ENCODE measurements at regions not wholly inside any gene's neighbourhood (a gene's known extent, or its start where the extent isn't known, plus 50 kb on each side); places are given as distances from the start of the nearest gene placed in this dataset.
A peak's percentile ranks its signal among the peaks of the same experiment; 100 is the strongest.

DNA sequence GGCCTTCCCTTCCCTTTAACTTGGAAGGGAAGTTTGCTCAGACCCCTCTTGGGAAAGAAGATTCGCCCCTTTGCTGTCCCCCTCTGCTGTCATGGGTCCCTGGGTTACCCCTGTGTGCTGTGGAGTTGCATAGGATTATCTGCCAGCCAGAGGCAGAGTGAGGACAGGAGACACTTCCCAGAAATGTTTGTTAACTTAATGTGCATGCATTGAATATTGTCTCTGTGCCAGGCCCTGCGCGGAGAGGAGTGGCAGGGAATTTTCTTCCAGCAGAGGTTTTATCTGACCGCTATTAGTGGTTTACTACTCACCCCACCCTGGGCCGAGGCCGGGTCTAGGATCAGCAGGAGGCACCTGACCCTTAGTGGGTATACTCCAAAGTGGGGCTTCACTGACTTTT lies 894.8 kb downstream of the TBC1D22A start:
- in situ Hi-C loops (cut with HindIII; ENCODE audit: low pct_unique_long_range_greater_than_20kb, low sequenced_read_pairs) = no loop called here
- DNase-seq (ENCODE audit: low read depth, low spot score) = no peak

GRCh38 chr22:47656806-47657205 lies 894.4 kb downstream of the TBC1D22A start:
- DNase-seq (ENCODE audit: low read depth, low spot score) = no peak
- in situ Hi-C loops (cut with HindIII; ENCODE audit: low pct_unique_long_range_greater_than_20kb, low sequenced_read_pairs) = no loop called here

DNA sequence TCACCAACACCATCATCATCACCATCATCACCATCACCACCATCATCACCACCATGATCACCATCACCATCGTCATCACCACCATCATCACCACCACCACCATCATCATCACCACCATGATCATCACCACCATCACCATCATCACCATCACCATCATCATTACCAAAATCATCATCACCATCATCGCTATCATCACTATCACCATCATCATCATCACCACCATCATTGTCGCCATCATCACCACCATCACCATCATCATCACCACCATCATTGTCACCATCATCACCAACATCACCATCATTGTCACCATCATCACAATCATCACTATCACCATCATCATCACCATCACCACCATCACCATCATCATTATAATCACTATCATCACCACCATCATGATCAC lies 893.5 kb downstream of the TBC1D22A start:
- in situ Hi-C loops (cut with HindIII; ENCODE audit: low pct_unique_long_range_greater_than_20kb, low sequenced_read_pairs) = no loop called here
- DNase-seq (ENCODE audit: low read depth, low spot score) = no peak

DNA sequence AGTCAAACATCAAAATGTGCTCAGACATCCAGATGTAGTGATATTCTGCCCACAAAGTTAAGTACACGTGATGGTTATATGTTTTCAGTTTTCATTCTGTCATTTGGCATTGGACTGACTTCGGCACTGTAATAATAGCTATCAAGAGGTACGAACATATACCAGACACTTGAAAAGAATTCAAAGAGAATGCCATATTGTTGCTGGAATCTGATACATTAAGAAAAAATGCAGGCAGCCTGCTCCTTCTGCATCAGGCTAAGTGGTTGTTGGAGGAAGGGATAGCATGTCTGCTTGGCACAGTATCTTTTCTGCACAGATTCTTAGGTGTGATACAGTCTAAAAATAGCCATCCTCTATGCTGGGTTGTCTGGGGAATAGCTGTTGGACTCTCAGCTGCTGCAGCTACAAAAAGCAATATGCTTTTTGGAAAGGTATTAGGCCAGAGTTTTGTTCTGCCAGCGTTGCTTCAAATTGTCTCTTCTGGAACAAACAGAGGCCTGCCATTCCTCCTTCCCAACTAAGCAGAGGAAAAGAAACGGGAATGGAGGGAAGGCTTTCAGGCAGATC lies 892.6 kb downstream of the TBC1D22A start:
- DNase-seq (ENCODE audit: low read depth, low spot score) = no peak
- in situ Hi-C loops (cut with HindIII; ENCODE audit: low pct_unique_long_range_greater_than_20kb, low sequenced_read_pairs) = no loop called here

- in situ Hi-C loops (cut with HindIII; ENCODE audit: low pct_unique_long_range_greater_than_20kb, low sequenced_read_pairs) = no loop called here
- DNase-seq (ENCODE audit: low read depth, low spot score) = no peak
These were observed 891.5 kb downstream of the TBC1D22A start for GRCh38 chr22:47653921-47654320.

GRCh38 chr22:47651216-47651987 lies 889.0 kb downstream of the TBC1D22A start:
- in situ Hi-C loops (cut with HindIII; ENCODE audit: low pct_unique_long_range_greater_than_20kb, low sequenced_read_pairs) = no loop called here

GRCh38 chr22:47647720-47648119 lies 885.3 kb downstream of the TBC1D22A start:
- no peak for DNase-seq (ENCODE audit: low read depth, low spot score)
- in situ Hi-C loops (cut with HindIII; ENCODE audit: low pct_unique_long_range_greater_than_20kb, low sequenced_read_pairs) = no loop called here

More at GRCh38 chr22:47651216-47651987, 889.0 kb downstream of the TBC1D22A start:
- DNase-seq (ENCODE audit: low read depth, low spot score) = no peak

DNA sequence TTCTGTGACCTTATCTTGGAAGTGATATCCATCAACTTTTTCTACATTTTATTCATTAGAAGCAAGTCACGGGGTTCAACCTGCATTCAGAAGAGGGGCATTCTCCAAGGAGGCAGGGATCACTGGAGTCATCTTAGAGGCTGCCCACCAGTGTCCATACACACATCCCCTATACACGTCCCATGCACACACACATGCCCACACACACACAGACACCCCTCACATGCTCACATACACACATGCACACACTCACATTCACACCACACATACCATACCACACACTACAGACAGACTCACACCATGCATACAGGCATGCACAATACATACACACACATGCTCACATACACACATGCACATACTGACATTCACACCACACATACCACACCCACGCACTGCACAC lies 884.7 kb downstream of the TBC1D22A start:
- DNase-seq (ENCODE audit: low read depth, low spot score) = no peak
- in situ Hi-C loops (cut with HindIII; ENCODE audit: low pct_unique_long_range_greater_than_20kb, low sequenced_read_pairs) = no loop called here

DNA sequence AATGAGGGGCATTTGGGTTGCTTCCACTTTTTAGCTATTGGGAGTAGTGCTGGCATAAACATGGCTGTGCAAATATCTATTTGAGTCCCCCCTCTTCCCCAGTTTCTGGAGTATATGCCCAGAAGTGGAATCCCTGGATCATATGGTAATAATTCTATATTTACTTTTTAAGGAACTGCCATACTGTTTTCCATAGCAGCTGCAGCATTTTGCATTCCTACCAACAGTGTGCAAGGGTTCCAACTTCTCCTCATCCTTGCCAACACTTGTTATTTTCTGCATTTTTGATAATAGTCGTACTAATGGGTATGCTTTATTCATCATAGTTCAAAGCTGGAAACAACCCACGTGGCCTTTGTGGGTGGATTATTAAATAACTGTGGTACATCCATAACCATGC lies 883.5 kb downstream of the TBC1D22A start:
- no peak for DNase-seq (ENCODE audit: low read depth, low spot score)
- in situ Hi-C loops (cut with HindIII; ENCODE audit: low pct_unique_long_range_greater_than_20kb, low sequenced_read_pairs) = no loop called here

DNA sequence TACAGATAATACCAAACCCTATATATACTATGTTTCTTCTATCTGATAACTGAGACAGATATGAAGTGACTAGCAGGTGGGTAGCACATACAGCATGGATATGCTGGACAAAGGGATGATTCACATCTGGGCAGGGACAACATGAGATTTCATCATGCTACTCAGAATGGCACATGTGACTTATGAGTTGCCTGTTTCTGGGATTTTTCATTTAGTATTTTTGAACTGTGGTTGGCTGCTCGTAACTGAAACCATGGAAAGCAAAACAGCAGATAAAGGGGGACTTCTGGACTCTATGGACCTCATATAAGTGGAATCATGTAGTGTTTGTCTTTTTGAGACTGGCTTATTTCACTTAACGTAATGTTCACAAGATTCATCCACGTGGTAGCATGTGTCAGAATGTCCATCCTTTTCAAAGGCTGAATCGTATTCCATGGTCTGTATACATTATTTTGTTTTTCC lies 883.0 kb downstream of the TBC1D22A start:
- in situ Hi-C loops (cut with HindIII; ENCODE audit: low pct_unique_long_range_greater_than_20kb, low sequenced_read_pairs) = no loop called here
- peak; percentile 40 for DNase-seq (ENCODE audit: low read depth, low spot score)

DNA sequence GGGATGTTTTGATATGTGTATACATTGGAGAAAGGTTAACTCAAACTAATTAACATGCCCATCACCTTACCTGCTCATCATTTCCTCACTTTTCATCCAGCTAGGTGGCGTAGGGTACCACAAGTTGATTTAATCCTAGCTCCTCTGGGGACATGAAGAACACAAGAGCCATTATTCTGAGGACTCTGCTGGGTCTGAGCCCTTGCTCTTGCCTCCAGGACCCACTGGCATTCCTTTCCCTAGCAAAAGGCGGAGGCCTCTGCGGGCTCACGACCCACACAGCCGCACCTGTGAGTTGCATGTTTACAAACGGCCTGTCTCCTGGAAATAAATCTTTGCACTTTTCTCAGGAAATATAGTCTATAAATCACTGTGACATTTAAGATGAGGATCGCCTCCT lies 871.9 kb downstream of the TBC1D22A start:
- peak; percentile 17 for DNase-seq (ENCODE audit: low read depth, low spot score)
- in situ Hi-C loops (cut with HindIII; ENCODE audit: low pct_unique_long_range_greater_than_20kb, low sequenced_read_pairs) = no loop called here

GRCh38 chr22:47633111-47633510 lies 870.7 kb downstream of the TBC1D22A start:
- no peak for DNase-seq (ENCODE audit: low read depth, low spot score)
- in situ Hi-C loops (cut with HindIII; ENCODE audit: low pct_unique_long_range_greater_than_20kb, low sequenced_read_pairs) = no loop called here

DNA sequence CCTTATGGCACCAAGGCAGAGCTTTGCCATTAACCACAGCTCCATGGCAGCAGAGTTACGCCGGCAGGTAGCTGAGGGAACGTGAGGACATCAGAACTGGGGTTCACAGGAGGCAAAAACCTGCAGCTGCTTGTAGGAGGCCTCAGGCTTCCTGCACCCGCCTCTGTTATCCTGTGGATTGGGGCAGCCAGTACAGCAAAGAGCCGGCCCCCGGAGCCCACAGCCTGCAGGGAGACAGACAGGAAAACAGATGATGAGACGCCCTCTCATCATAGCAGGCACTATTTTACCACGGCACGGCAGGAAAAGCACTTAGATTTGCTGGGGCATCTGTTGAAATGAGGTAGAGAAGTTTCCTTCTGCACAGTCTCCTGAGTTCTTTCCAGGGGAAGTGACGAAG lies 870.3 kb downstream of the TBC1D22A start:
- in situ Hi-C loops (cut with HindIII; ENCODE audit: low pct_unique_long_range_greater_than_20kb, low sequenced_read_pairs) = no loop called here
- no peak for DNase-seq (ENCODE audit: low read depth, low spot score)

GRCh38 chr22:47631571-47632102 lies 869.2 kb downstream of the TBC1D22A start:
- DNase-seq (ENCODE audit: low read depth, low spot score) = peak; percentile 97
- in situ Hi-C loops (cut with HindIII; ENCODE audit: low pct_unique_long_range_greater_than_20kb, low sequenced_read_pairs) = no loop called here

DNA sequence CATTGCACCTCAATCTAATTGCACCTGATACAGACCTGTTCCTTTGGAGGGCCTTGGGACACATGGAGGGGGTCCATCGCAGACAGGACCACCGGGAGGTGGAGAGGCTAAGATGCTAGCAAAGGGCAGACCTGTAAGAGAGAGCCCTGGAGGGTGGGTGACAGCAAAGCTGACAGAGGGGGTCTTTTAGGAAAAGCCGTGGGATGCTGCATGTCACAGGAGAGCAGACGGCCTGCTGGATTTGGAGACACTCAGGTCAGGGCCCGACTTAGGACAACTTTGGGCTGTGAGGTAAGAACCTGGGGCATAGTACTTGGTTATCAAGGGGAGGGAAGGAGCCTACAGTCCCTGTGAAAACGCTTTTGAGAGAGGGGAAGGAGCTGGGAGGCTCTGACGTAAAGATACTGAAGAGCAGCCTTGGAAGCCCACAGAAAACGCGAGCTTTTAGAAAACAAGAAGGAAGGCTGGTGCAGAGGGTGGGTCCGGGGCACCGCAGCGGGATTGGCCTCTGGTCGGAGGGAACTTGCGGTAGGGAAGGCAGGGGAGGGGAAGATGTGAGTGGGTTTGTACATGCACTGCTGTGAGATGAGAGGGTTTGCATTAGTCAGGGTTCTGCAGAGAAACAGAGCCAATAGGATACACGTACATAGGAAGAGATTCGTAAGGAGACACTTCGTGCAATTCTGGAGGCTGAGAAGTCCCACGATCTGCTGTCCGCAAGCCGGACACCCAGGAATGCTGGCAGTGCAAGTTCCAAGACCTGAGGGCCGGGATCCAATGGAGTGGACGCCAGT lies 868.5 kb downstream of the TBC1D22A start:
- in situ Hi-C loops (cut with HindIII; ENCODE audit: low pct_unique_long_range_greater_than_20kb, low sequenced_read_pairs) = no loop called here
- DNase-seq (ENCODE audit: low read depth, low spot score) = no peak

GRCh38 chr22:47629791-47630655 lies 867.6 kb downstream of the TBC1D22A start:
- DNase-seq (ENCODE audit: low read depth, low spot score) = no peak
- in situ Hi-C loops (cut with HindIII; ENCODE audit: low pct_unique_long_range_greater_than_20kb, low sequenced_read_pairs) = no loop called here

DNA sequence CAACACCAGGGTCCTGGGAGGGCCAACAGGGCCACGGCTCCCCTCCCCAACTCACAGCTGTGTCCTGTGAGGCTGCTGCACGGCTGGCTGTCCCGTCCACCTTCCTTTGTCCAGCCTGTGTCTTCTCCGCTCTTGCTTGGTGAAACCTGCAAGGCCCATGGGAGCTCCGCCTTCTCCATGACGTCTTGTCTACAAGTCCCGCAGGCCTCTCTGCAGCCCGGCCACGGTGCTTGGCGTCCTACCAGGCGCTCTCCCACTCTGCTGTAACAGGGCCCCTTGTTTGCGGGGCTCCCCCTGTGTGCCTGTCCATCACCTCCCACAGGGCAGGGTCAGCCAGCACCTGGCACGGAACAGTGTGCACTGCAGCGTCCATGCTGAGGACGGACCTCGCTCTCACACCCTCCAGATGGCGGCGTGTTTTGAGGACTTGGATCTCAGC lies 866.8 kb downstream of the TBC1D22A start:
- no peak for DNase-seq (ENCODE audit: low read depth, low spot score)
- in situ Hi-C loops (cut with HindIII; ENCODE audit: low pct_unique_long_range_greater_than_20kb, low sequenced_read_pairs) = no loop called here

All from SK-MEL-5 (cell line).